HG03045 (cell line): ENCODE measurements at regions not wholly inside any gene's neighbourhood (a gene's known extent, or its start where the extent isn't known, plus 50 kb on each side); places are given as distances from the start of the nearest gene placed in this dataset.

Experiments
- ATAC-seq: cut with Tn5 transposase; IDR thresholded peaks from one replicate; pipeline ENCODE4 v1.9.1; 2021; ENCODE audit warnings: mild to moderate bottlenecking, moderate library complexity; ENCODE audit not compliant: unreplicated experiment

- no peak for ATAC-seq
Measured at GRCh38 chr14:101097109-101097793, 193.7 kb upstream of the RTL1 start.

GRCh38 chr14:101098177-101098576 is 194.7 kb upstream of the RTL1 start:
- ATAC-seq: no peak

- no peak for ATAC-seq
Measured at GRCh38 chr14:101098641-101099040, 195.1 kb upstream of the RTL1 start.

GRCh38 chr14:101101456-101102056 is 198.0 kb upstream of the RTL1 start:
- ATAC-seq: no peak

- no peak for ATAC-seq
Measured at GRCh38 chr14:101102875-101103274, 199.4 kb upstream of the RTL1 start.

GRCh38 chr14:101103321-101103901 is 199.9 kb upstream of the RTL1 start:
- no peak for ATAC-seq

- ATAC-seq: no peak
Measured at GRCh38 chr14:101104485-101104884, 201.0 kb upstream of the RTL1 start.

GRCh38 chr14:101105045-101105444 is 201.5 kb upstream of the RTL1 start:
- ATAC-seq: no peak

- no peak for ATAC-seq
Measured at GRCh38 chr14:101108579-101109346, 205.2 kb upstream of the RTL1 start.

GRCh38 chr14:101109347-101109638 is 205.8 kb upstream of the RTL1 start:
- ATAC-seq: no peak

- no peak for ATAC-seq
Measured at GRCh38 chr14:101109981-101110728, 206.6 kb upstream of the RTL1 start.

- no peak for ATAC-seq
Measured at GRCh38 chr14:101110729-101111619, 207.5 kb upstream of the RTL1 start.

GRCh38 chr14:101111620-101112290 is 208.2 kb upstream of the RTL1 start:
- ATAC-seq: no peak

- no peak for ATAC-seq
Measured at GRCh38 chr14:101112351-101113107, 209.0 kb upstream of the RTL1 start.

- no peak for ATAC-seq
Measured at GRCh38 chr14:101113108-101113612, 209.6 kb upstream of the RTL1 start.

- ATAC-seq: no peak
Measured at GRCh38 chr14:101113835-101114725, 210.6 kb upstream of the RTL1 start.

- no peak for ATAC-seq
Measured at GRCh38 chr14:101114726-101115515, 211.4 kb upstream of the RTL1 start.
